ENCODE measurements at regions not wholly inside any gene's neighbourhood (a gene's known extent, or its start where the extent isn't known, plus 50 kb on each side); places are given as distances from the start of the nearest gene placed in this dataset.

DNA sequence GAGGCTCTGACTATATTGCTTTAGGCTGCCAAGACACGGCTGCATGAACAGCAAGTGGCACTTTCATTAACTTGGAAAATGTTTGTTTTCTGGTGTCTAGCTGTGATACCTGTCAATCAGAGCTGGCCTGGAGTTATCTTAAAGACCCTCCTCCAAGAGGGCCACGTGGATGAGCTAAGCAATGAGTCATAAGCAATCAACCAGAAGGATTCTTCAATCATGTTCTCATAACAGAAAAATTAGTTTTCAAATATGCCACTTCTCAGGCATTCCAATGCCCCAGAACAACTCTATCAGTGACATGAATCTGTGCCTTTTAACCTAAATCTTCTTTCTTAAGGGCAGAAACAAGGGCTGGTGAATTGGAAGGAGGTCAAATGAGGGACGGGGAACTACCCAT is 283.0 kb downstream of the HTR1B start:
- no peak overlapping the region for H3K4me3 ChIP-seq
- 61 to 67% (median 65%) methylated on average over 3 of the region's 3 CpGs for WGBS, 4 donors
- ATAC-seq: no peak
- no peaks in the 10 kb centered on the region for H3K27me3 ChIP-seq
- no peaks in the 10 kb centered on the region for H3K4me1 ChIP-seq
- DNase-seq: no peak
- no peak overlapping the region for H3K27ac ChIP-seq
- H3K36me3 ChIP-seq: no peaks in the 10 kb centered on the region
- TF ChIP-seq, protein P1, sequence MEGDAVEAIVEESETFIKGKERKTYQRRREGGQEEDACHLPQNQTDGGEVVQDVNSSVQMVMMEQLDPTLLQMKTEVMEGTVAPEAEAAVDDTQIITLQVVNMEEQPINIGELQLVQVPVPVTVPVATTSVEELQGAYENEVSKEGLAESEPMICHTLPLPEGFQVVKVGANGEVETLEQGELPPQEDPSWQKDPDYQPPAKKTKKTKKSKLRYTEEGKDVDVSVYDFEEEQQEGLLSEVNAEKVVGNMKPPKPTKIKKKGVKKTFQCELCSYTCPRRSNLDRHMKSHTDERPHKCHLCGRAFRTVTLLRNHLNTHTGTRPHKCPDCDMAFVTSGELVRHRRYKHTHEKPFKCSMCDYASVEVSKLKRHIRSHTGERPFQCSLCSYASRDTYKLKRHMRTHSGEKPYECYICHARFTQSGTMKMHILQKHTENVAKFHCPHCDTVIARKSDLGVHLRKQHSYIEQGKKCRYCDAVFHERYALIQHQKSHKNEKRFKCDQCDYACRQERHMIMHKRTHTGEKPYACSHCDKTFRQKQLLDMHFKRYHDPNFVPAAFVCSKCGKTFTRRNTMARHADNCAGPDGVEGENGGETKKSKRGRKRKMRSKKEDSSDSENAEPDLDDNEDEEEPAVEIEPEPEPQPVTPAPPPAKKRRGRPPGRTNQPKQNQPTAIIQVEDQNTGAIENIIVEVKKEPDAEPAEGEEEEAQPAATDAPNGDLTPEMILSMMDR (IDR thresholded peaks at IDR 0.05): no peak
- no peak for TF ChIP-seq POLR2A (IDR thresholded peaks at IDR 0.05)
- intact Hi-C loops (cut with DNase I): no loop called here
- H3K9me3 ChIP-seq: peaks cover 0 to 9% (median 0%) of the 10 kb centered on the region in 12 donors

DNA sequence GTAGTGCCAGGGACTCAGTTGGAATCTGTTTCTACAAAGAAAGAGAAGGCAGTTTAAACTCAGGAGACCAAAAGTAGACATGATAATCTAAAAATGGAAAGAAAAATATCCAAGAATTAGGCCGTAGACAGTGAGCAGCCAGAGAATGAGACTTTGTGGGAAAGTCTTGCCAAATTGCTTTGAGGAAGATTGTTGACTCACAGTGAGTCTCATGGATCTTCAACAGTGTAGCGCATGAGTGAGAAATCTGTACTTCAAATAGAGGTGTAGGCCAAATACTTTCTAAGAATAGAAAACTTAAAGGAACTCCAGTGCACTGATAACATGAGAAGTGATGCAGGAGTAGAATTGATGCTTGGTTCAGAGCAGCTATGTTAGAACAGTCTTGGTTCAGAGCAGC is 284.5 kb downstream of the HTR1B start:
- ATAC-seq (no peak), DNase-seq (no peak)
- Histone ChIP-seq H3K4me1 (no peaks in the 10 kb centered on the region), H3K36me3 (no peaks in the 10 kb centered on the region), H3K4me3 (no peak overlapping the region), H3K27me3 (no peaks in the 10 kb centered on the region), H3K27ac (no peak overlapping the region), H3K9me3 (peaks cover 0 to 9% (median 0%) of the 10 kb centered on the region in 12 donors)
- WGBS, 4 donors: 51 to 56% (median 54%) methylated on average over 2 of the region's 2 CpGs
- TF ChIP-seq, protein P1 (IDR thresholded peaks at IDR 0.05): no peak
- no peak for TF ChIP-seq POLR2A (IDR thresholded peaks at IDR 0.05)
- intact Hi-C loops (cut with DNase I): no loop called here

DNA sequence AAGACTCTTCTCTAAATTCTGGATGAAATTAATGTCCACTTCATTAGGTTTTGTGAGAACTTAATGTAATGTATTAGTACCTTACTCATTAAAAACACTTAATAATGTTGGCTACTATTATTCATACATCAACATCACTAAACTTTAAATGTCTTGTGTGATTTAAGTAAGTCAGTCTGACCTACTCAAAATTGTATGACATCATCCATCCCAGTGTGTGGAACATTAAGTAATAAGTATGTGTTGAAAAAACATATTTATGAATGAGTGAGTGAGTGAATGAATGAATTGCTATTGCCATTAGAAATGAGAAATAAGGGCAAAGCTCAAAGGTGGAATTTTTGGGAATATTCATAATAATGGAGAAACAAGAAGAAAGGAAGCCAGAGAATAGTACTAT is 285.8 kb downstream of the HTR1B start:
- ATAC-seq (no peak), DNase-seq (no peak)
- TF ChIP-seq, protein P1 (IDR thresholded peaks at IDR 0.05): no peak
- TF ChIP-seq POLR2A (IDR thresholded peaks at IDR 0.05): no peak
- Histone ChIP-seq H3K36me3 (no peaks in the 10 kb centered on the region), H3K4me1 (no peaks in the 10 kb centered on the region), H3K27me3 (no peaks in the 10 kb centered on the region), H3K4me3 (no peak overlapping the region), H3K9me3 (peaks cover 0 to 9% (median 0%) of the 10 kb centered on the region in 12 donors), H3K27ac (no peak overlapping the region)
- intact Hi-C loops (cut with DNase I): no loop called here

DNA sequence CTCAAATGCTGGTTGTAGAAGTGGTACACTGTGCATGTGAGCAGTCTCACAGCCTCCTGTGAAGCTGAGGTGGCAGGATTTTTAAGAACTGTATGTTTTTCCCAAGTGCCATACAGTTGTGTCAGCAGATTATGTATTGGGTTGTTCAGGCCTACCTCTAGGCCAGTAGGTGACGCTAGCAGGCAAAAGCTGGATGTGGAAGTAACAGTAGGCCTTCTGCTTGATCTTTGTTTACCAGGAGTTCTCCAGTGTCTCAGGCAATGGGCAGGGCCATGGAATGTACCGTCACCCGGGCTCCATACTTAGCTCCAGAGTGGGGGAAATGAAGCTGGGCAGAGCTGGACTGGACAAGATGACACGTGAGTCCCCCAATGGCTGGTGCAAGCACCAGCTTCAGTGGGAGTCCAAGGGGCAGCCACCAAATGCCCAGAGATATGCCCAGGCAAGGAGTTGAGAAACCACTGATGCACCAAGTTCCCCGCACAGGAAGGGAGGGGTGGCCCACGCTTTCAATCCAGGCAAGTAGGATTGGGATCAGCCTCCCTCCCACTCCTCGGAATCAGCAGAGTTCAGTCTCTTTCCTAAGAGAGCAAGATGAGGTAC is 289.7 kb downstream of the HTR1B start:
- no peaks in the 10 kb centered on the region for H3K27me3 ChIP-seq
- peaks cover 0 to 9% (median 0%) of the 10 kb centered on the region in 12 donors for H3K9me3 ChIP-seq
- H3K36me3 ChIP-seq: no peaks in the 10 kb centered on the region
- WGBS, 4 donors: 74 to 84% (median 80%) methylated on average over 5 to 7 of the region's 7 CpGs
- intact Hi-C loops (cut with DNase I): no loop called here
- no peak overlapping the region for H3K27ac ChIP-seq
- H3K4me3 ChIP-seq: no peak overlapping the region
- DNase-seq (peak in 1 of 5 donors; percentile 20), ATAC-seq (no peak)
- no peak for TF ChIP-seq POLR2A (IDR thresholded peaks at IDR 0.05)
- TF ChIP-seq, protein P1 (IDR thresholded peaks at IDR 0.05): no peak
- no peaks in the 10 kb centered on the region for H3K4me1 ChIP-seq
